Endothelial cell (in vitro differentiated cells): ENCODE measurements at regions not wholly inside any gene's neighbourhood (a gene's known extent, or its start where the extent isn't known, plus 50 kb on each side); places are given as distances from the start of the nearest gene placed in this dataset.
"Not testable (repeated sequence)": the region's sequence is repeated elsewhere in the genome, so short reads cannot be mapped to it uniquely, and the experiment has no call there.

Source experiments
- DNase-seq: peaks from one replicate; pipeline ENCODE4 v3.0.0; 2021; ENCODE audit warnings: low spot score
- H3K27ac Mint-ChIP-seq: one replicate; pipeline ENCODE4 v1.8.0; 2021; ENCODE audit warnings: mixed read lengths, inconsistent platforms; ENCODE audit not compliant: unreplicated experiment
- H3K27me3 Mint-ChIP-seq: one replicate; pipeline ENCODE4 v1.8.0; 2021; ENCODE audit warnings: mild to moderate bottlenecking, moderate library complexity, mixed read lengths, inconsistent platforms; ENCODE audit not compliant: unreplicated experiment
- H3K36me3 Mint-ChIP-seq: one replicate; pipeline ENCODE4 v1.8.0; 2021; ENCODE audit warnings: mild to moderate bottlenecking, low read depth, mixed read lengths, inconsistent platforms; ENCODE audit not compliant: unreplicated experiment
- H3K4me1 Mint-ChIP-seq: one replicate; pipeline ENCODE4 v1.8.0; 2021; ENCODE audit warnings: mild to moderate bottlenecking, mixed read lengths, inconsistent platforms; ENCODE audit not compliant: unreplicated experiment
- H3K4me3 Mint-ChIP-seq: one replicate; pipeline ENCODE4 v1.8.0; 2021; ENCODE audit warnings: mild to moderate bottlenecking, mixed read lengths, inconsistent platforms; ENCODE audit not compliant: unreplicated experiment
- H3K9me3 Mint-ChIP-seq: one replicate; pipeline ENCODE4 v1.8.0; 2021; ENCODE audit warnings: mixed read lengths, inconsistent platforms; ENCODE audit not compliant: unreplicated experiment
- CTCF ChIP-seq: fragments of 200-600 bp; sonication (generic); IDR thresholded peaks from one replicate; pipeline ENCODE4 v1.5.0; 2021; ENCODE audit warnings: antibody characterized with exemption; ENCODE audit not compliant: unreplicated experiment

GRCh38 chr1:199246716-199247115 is 607.9 kb downstream of the PTPRC start:
- H3K9me3 Mint-ChIP-seq: no peaks in the 10 kb centered on the region
- no peaks in the 10 kb centered on the region for H3K36me3 Mint-ChIP-seq
- no peak for DNase-seq
- H3K4me3 Mint-ChIP-seq: no peak overlapping the region
- no peaks in the 10 kb centered on the region for H3K4me1 Mint-ChIP-seq
- TF ChIP-seq CTCF: no peak
- H3K27ac Mint-ChIP-seq: no peak overlapping the region
- no peaks in the 10 kb centered on the region for H3K27me3 Mint-ChIP-seq

GRCh38 chr1:199247891-199248290 is 609.1 kb downstream of the PTPRC start:
- Mint-ChIP-seq H3K4me1 (no peaks in the 10 kb centered on the region), H3K9me3 (no peaks in the 10 kb centered on the region), H3K4me3 (no peak overlapping the region), H3K27me3 (no peaks in the 10 kb centered on the region), H3K27ac (no peak overlapping the region), H3K36me3 (no peaks in the 10 kb centered on the region)
- DNase-seq: no peak
- no peak for TF ChIP-seq CTCF

- H3K27ac Mint-ChIP-seq, H3K36me3 Mint-ChIP-seq, H3K27me3 Mint-ChIP-seq, H3K9me3 Mint-ChIP-seq, H3K4me1 Mint-ChIP-seq, H3K4me3 Mint-ChIP-seq, DNase-seq: not testable (repeated sequence)
Measured at GRCh38 chr1:199254040-199254439, 615.2 kb downstream of the PTPRC start.

- Mint-ChIP-seq H3K4me3 (no peak overlapping the region), H3K36me3 (no peaks in the 10 kb centered on the region), H3K9me3 (no peaks in the 10 kb centered on the region), H3K27ac (no peak overlapping the region), H3K27me3 (no peaks in the 10 kb centered on the region), H3K4me1 (no peaks in the 10 kb centered on the region)
- DNase-seq: no peak
- TF ChIP-seq CTCF: no peak
Measured at GRCh38 chr1:199261328-199261727, 622.5 kb downstream of the PTPRC start.

GRCh38 chr1:199264283-199264682 is 625.4 kb downstream of the PTPRC start:
- Mint-ChIP-seq H3K27ac (no peak overlapping the region), H3K9me3 (no peaks in the 10 kb centered on the region), H3K4me1 (no peaks in the 10 kb centered on the region), H3K27me3 (no peaks in the 10 kb centered on the region), H3K4me3 (no peak overlapping the region), H3K36me3 (no peaks in the 10 kb centered on the region)
- no peak for TF ChIP-seq CTCF
- no peak for DNase-seq

- Mint-ChIP-seq H3K9me3 (no peaks in the 10 kb centered on the region), H3K27ac (no peak overlapping the region), H3K27me3 (no peaks in the 10 kb centered on the region), H3K36me3 (no peaks in the 10 kb centered on the region), H3K4me3 (no peak overlapping the region), H3K4me1 (no peaks in the 10 kb centered on the region)
- no peak for TF ChIP-seq CTCF
- no peak for DNase-seq
Measured at GRCh38 chr1:199264911-199265310, 626.1 kb downstream of the PTPRC start.
